Fibroblast of the conjunctiva (primary cell): ENCODE measurements at regions not wholly inside any gene's neighbourhood (a gene's known extent, or its start where the extent isn't known, plus 50 kb on each side); places are given as distances from the start of the nearest gene placed in this dataset.

Source experiments
- DNase-seq: peaks from one replicate; pipeline ENCODE4 v3.0.0-alpha.2; 2010; ENCODE audit warnings: low read depth

DNA sequence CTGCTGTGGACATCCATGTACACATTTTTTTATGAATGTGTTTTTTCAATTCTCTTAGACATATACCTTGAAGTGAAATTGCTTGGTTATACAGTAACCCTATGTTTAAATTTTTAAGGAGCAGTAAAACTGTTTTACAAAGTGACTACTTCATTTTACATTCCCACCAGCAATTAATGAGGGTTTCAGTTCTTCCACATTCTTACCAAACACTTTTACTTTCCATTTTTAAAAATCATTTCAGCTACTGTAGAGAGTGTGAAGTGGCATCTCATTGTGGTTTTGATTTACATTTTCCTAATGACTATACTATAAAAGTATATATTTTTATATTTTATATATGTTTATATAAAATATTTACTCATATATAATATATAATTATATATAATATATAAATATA is 1221.5 kb downstream of the PLA2G4A start:
- no peak for DNase-seq

- DNase-seq: no peak
Measured at GRCh38 chr1:188056011-188056410, 1227.3 kb downstream of the PLA2G4A start.

DNA sequence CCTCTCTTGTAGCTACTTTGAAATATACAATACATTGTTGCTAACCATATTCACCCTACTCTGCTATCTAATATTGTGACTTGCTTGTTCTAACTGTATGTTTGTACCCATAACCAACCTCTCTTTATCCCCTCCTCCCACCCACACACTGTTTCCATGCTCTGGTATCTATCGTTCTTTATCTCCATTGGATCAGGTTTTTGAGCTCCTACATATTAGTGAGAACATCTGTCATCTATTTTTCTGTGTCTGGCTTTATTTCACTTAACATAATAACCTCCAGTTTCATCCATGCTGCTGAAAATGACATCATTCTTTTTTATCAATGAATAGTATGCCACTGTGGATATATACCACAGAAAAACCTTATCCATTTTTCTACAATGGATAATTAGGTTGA is 1230.1 kb downstream of the PLA2G4A start:
- DNase-seq: no peak

GRCh38 chr1:188061881-188062280 is 1233.1 kb downstream of the PLA2G4A start:
- DNase-seq: no peak

GRCh38 chr1:188062456-188062855 is 1233.7 kb downstream of the PLA2G4A start:
- DNase-seq: no peak

- no peak for DNase-seq
Measured at GRCh38 chr1:188065917-188066316, 1237.2 kb downstream of the PLA2G4A start.

DNA sequence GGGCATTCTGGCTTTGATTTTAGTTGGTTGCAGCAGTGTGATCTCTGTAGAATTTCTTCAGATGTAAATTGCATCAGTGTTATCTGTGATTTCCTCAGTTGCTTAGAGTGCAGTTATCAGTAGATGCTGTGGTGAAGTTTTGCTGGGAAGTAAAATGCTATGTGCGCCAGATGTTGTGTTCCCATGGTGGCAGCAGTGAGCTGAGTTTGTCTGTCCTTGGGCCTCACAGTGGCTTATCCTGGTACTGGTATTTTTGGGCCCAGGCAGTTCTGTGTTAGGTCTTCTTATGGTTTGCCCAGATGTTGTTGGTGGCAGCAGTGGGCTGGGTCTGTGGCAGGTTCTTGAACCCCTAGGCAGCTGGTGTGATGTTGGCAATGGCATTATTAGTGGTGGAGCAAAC is 1242.1 kb downstream of the PLA2G4A start:
- DNase-seq: no peak

DNA sequence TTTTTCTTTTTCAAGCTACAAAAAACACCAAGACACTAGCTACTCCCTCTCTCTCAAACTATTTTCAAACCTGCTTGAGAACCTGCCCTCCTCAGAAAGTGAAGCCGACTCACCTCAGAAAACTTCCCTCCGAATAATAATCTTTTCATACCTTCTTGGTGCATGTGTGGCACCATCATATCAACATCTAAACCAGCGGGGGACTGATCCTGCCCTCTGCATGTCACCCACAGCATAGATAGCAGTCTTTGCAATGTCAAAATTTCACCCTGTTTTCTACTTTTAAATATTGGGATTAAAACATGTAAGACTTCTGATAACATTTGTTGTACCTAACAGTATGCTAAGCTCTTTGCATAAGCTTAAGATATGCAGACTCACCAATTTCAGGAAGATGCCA is 1260.3 kb downstream of the PLA2G4A start:
- no peak for DNase-seq

- no peak for DNase-seq
Measured at GRCh38 chr1:188089461-188089860, 1260.7 kb downstream of the PLA2G4A start.

- no peak for DNase-seq
Measured at GRCh38 chr1:188096521-188096920, 1267.8 kb downstream of the PLA2G4A start.

- no peak for DNase-seq
Measured at GRCh38 chr1:188117436-188117835, 1288.7 kb downstream of the PLA2G4A start.

DNA sequence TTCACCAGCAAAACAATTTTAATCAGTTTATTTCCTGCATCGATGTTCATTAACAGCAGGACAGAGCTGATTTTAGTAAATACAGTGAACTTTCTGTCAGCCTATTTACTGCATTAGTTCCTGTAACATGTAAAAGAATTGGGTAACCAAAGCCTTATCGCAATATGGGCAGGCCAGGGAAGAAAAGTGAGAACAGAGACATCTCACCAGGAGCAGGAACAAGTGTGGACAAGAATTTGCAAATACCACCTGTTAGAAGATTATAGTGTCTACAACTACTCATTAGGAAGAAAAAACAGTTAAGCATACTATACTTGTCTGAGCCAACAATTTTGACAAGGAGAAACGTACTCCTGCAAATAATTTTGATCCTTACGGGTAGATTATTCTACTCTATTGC is 1293.9 kb downstream of the PLA2G4A start:
- no peak for DNase-seq

DNA sequence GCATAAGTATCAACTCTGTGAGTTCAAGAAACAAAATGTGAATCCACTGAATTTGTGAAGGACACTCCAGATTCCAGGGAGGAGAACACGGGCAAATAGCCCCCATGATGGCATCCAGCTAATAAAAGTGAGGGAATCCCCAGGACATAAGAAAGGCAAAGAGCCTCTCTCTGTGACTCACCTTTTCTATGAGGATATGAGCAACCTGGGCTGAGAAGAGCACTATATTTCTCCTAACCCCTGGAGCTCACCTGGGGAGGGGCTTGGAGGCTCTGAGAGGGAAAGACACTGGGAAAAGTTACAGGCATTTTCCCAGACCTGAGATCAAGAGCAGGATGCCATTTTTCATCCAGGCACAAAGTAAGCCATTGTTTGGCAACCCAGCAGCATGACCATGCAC is 1298.8 kb downstream of the PLA2G4A start:
- DNase-seq: no peak

- peak; percentile 2 for DNase-seq
Measured at GRCh38 chr1:188128761-188129160, 1300.0 kb downstream of the PLA2G4A start.

GRCh38 chr1:188129856-188130838 is 1301.4 kb downstream of the PLA2G4A start:
- no peak for DNase-seq

- no peak for DNase-seq
Measured at GRCh38 chr1:188137221-188137620, 1308.5 kb downstream of the PLA2G4A start.

- DNase-seq: no peak
Measured at GRCh38 chr1:188140958-188141357, 1312.2 kb downstream of the PLA2G4A start.

DNA sequence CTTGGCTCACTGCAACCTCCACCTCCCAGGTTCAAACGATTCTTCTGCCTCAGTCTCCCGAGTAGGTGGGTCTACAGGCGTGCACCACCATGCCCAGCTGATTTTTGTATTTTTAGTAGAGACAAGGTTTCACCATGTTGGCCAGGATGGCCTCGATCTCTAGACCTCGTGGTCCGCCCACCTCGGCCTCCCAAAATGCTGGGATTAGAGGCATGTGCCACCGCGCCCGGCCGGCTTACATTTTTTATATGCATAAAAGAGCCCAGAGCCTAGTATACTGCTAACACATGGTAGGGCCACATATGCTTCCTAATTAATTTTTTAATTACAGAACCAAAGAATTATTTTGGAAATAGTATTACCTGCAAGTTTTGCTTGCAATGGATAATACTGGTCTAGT is 1325.4 kb downstream of the PLA2G4A start:
- DNase-seq: no peak

GRCh38 chr1:188154761-188155160 is 1326.0 kb downstream of the PLA2G4A start:
- DNase-seq: no peak

DNA sequence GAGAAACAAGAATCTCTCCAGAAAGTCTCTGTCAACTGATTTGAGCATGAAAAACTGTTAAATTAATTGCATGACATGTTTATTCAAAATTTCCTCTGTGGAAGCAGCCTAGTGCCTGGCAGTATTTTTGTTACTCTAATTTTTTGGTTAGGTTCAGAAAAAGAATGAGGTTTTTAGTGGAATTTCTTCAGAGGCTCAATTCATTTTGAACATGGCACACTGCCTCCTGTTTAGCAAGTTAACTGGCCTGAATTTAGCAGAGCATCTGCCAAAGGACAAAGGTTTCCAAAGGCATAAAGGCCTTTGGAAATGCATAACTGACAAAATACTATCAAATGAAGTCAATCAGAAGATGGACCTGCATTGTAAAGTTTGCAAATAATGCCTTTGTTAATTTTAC is 1326.5 kb downstream of the PLA2G4A start:
- no peak for DNase-seq

DNA sequence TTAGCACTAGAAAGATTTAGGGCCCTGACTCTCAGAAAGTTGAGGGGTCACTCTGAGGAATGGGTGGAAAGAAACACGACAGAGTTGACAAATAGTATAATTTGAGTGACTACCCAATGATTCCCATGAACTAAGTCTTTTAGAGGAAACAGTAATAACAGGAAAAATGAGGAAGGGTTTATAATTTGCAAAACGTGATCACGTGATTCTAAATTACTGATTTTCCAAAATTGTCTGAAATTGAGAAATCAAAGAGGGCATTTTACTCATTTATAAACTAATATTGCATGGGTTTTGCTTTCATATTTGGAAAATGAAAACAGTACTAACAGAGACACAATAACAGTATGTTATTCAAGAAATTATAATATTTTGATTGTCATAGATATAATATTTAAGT is 1335.7 kb downstream of the PLA2G4A start:
- no peak for DNase-seq

DNA sequence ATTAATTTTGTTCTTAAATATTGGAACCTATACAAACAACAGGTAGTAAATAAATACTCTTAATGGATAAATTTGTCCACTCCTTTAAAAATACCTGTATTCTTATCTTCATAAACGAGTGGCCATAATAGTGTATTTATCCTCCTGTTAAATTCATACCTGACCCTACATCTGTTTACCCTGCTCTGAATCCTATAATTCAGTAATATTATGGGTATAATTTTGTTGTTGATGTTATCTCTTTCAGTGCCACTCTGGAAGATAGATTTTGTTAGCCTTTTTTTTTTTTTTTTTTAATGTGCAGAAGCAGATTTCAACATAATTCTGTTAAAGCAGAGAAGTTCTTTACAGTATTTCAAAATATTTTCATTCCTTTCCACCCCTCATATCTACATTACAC is 1337.9 kb downstream of the PLA2G4A start:
- no peak for DNase-seq

DNA sequence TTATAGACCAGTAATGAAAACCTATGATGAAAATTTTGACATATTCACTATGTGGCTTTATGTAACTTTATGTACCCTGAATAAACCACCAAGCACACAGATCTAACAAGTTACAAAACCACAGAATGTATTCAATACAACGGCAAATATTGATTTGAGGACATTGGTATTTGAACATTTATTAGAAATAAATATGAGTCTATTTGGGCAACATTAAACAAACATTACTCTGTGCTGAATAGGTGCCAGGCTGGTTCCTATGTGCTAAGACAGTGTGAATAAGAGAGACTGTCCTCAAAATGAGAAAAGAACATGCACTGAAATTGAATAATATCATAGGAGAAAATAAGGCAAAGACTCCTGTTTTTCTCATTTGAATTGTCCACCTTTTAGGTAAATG is 1341.2 kb downstream of the PLA2G4A start:
- DNase-seq: no peak

GRCh38 chr1:188170411-188170810 is 1341.7 kb downstream of the PLA2G4A start:
- no peak for DNase-seq
